HEK293T (cell line): ENCODE measurements at regions not wholly inside any gene's neighbourhood (a gene's known extent, or its start where the extent isn't known, plus 50 kb on each side); places are given as distances from the start of the nearest gene placed in this dataset.

ENCODE experiments used
- CTCF ChIA-PET: fragments of 350-600 bp; formaldehyde crosslinking; extraction: SDS; loops from one replicate; lab custom pipeline; 2021; ENCODE audit warnings: antibody characterized with exemption, inconsistent platforms; lab: Yijun Ruan, JAX
- POLR2A ChIA-PET: fragments of 350-600 bp; formaldehyde crosslinking; extraction: SDS; loops from one replicate; lab custom pipeline; 2020; ENCODE audit warnings: antibody characterized with exemption, inconsistent platforms; lab: Yijun Ruan, JAX
- DNase-seq: peaks from one replicate; pipeline ENCODE4 v3.0.0; 2012; ENCODE audit warnings: mixed read lengths; ENCODE audit errors: extremely low spot score
- ARNT ChIP-seq: fragments of 450-650 bp; IDR thresholded peaks from 2 replicates; pipeline ENCODE4 v1.6.1; 2017; ENCODE audit warnings: mild to moderate bottlenecking
- BHLHE40 ChIP-seq: fragments of 450-650 bp; IDR thresholded peaks from 2 replicates; pipeline ENCODE4 v1.6.1; 2016; ENCODE audit warnings: mild to moderate bottlenecking, moderate library complexity, borderline replicate concordance
- CTBP1 ChIP-seq: fragments of 450-650 bp; IDR thresholded peaks from 2 replicates; pipeline ENCODE4 v1.6.1; 2016; ENCODE audit warnings: borderline replicate concordance
- ELF4 ChIP-seq: fragments of 450-650 bp; IDR thresholded peaks from 2 replicates; pipeline ENCODE4 v1.6.1; 2017; ENCODE audit warnings: antibody characterized with exemption
- FOXA1 ChIP-seq: fragments of 450-650 bp; IDR thresholded peaks from 2 replicates; pipeline ENCODE4 v1.6.1; 2016; ENCODE audit warnings: mild to moderate bottlenecking
- FOXK2 ChIP-seq: fragments of 450-650 bp; IDR thresholded peaks from 2 replicates; pipeline ENCODE4 v1.6.1; 2016; ENCODE audit warnings: mild to moderate bottlenecking
- FOXM1 ChIP-seq: fragments of 450-650 bp; IDR thresholded peaks from 2 replicates; pipeline ENCODE4 v1.6.1; 2017; ENCODE audit warnings: mild to moderate bottlenecking, borderline replicate concordance
- HDGF ChIP-seq: fragments of 450-650 bp; IDR thresholded peaks from 2 replicates; pipeline ENCODE4 v1.6.1; 2017; ENCODE audit warnings: antibody characterized with exemption, borderline replicate concordance
- L3MBTL2 ChIP-seq: fragments of 450-650 bp; conservative IDR thresholded peaks from 2 replicates; pipeline ENCODE4 v1.6.1; 2016; ENCODE audit warnings: mild to moderate bottlenecking
- LEF1 ChIP-seq: fragments of 450-650 bp; IDR thresholded peaks from 2 replicates; pipeline ENCODE4 v1.6.1; 2017; ENCODE audit warnings: mild to moderate bottlenecking, borderline replicate concordance
- NFRKB ChIP-seq: fragments of 450-650 bp; IDR thresholded peaks from 2 replicates; pipeline ENCODE4 v1.6.1; 2016; ENCODE audit warnings: mild to moderate bottlenecking, moderate library complexity
- PKNOX1 ChIP-seq: fragments of 450-650 bp; IDR thresholded peaks from 2 replicates; pipeline ENCODE4 v1.6.1; 2016
- SP1 ChIP-seq: fragments of 450-650 bp; IDR thresholded peaks from 2 replicates; pipeline ENCODE4 v1.6.1; 2017
- SUZ12 ChIP-seq: fragments of 450-650 bp; IDR thresholded peaks from 2 replicates; pipeline ENCODE4 v1.6.1; 2016; ENCODE audit warnings: mild to moderate bottlenecking
- TARDBP ChIP-seq: fragments of 450-650 bp; IDR thresholded peaks from 2 replicates; pipeline ENCODE4 v1.6.1; 2016
- ZNF384 ChIP-seq: fragments of 450-650 bp; IDR thresholded peaks from 2 replicates; pipeline ENCODE4 v1.6.1; 2016

- no peak for DNase-seq
- ChIA-PET CTCF (no interaction called here), POLR2A (no interaction called here)
- TF ChIP-seq NFRKB (no peak), HDGF (no peak), LEF1 (no peak), ELF4 (no peak)
Measured at GRCh38 chr6:48833916-48834315, 629.1 kb downstream of the MMUT start.

- ChIA-PET POLR2A (interaction anchor here (0.6 to 1.0 kb wide), 2 partner anchors 43 to 725 kb away, joined by 3 read pairs; no protein-coding TSS in a partner anchor), CTCF (no interaction called here)
- TF ChIP-seq SUZ12 = no peak
- no peak for TF ChIP-seq FOXK2
- TF ChIP-seq LEF1 = no peak
- TF ChIP-seq FOXM1 = no peak
- DNase-seq = peak; percentile 6
Measured at GRCh38 chr6:48826901-48827701, 636.0 kb downstream of the MMUT start.

GRCh38 chr6:48826152-48826515 lies 636.9 kb downstream of the MMUT start:
- ChIA-PET POLR2A (interaction anchor here (1.0 kb wide), 1 partner anchor 726 kb away, joined by 3 read pairs; no protein-coding TSS in a partner anchor), CTCF (no interaction called here)
- no peak for DNase-seq
- no peak for TF ChIP-seq CTBP1
- no peak for TF ChIP-seq LEF1
- no peak for TF ChIP-seq HDGF
- no peak for TF ChIP-seq ELF4
- TF ChIP-seq L3MBTL2 = no peak
- TF ChIP-seq ARNT = no peak
- TF ChIP-seq SUZ12 = no peak
- TF ChIP-seq SP1 = no peak
- no peak for TF ChIP-seq NFRKB
- TF ChIP-seq TARDBP = no peak

GRCh38 chr6:48825501-48826151 lies 637.4 kb downstream of the MMUT start:
- no peak for DNase-seq
- ChIA-PET CTCF (no interaction called here), POLR2A (no interaction called here)
- TF ChIP-seq ELF4 = no peak
- no peak for TF ChIP-seq FOXA1
- no peak for TF ChIP-seq L3MBTL2
- no peak for TF ChIP-seq SUZ12
- TF ChIP-seq PKNOX1 = no peak
- no peak for TF ChIP-seq ARNT
- no peak for TF ChIP-seq FOXM1
- TF ChIP-seq NFRKB = no peak
- no peak for TF ChIP-seq SP1
- no peak for TF ChIP-seq CTBP1

GRCh38 chr6:48818052-48818412 lies 645.0 kb downstream of the MMUT start:
- CTCF ChIA-PET = interaction anchor here (0.7 kb wide), 1 partner anchor 24 kb away, joined by 4 read pairs; no protein-coding TSS in a partner anchor
- no peak for DNase-seq

GRCh38 chr6:48817333-48818051 lies 645.6 kb downstream of the MMUT start:
- DNase-seq = no peak
- TF ChIP-seq ZNF384 (no peak), HDGF (no peak), ELF4 (no peak), SP1 (no peak), SUZ12 (no peak), ARNT (no peak)
- CTCF ChIA-PET = no interaction called here
- POLR2A ChIA-PET = no interaction called here

More at GRCh38 chr6:48818052-48818412, 645.0 kb downstream of the MMUT start:
- POLR2A ChIA-PET = no interaction called here
- no peak for TF ChIP-seq L3MBTL2
- TF ChIP-seq ARNT = no peak
- TF ChIP-seq FOXM1 = no peak
- no peak for TF ChIP-seq FOXK2
- TF ChIP-seq ELF4 = no peak
- no peak for TF ChIP-seq NFRKB
- no peak for TF ChIP-seq BHLHE40
- TF ChIP-seq PKNOX1 = no peak
- TF ChIP-seq SUZ12 = no peak
- no peak for TF ChIP-seq FOXA1
- TF ChIP-seq ZNF384 = no peak
- TF ChIP-seq SP1 = no peak
- no peak for TF ChIP-seq TARDBP
- TF ChIP-seq LEF1 = no peak
- no peak for TF ChIP-seq CTBP1
- no peak for TF ChIP-seq HDGF

GRCh38 chr6:48814957-48815356 lies 648.1 kb downstream of the MMUT start:
- ChIA-PET POLR2A (no interaction called here), CTCF (no interaction called here)

More at GRCh38 chr6:48814957-48815356, 648.1 kb downstream of the MMUT start:
- DNase-seq = no peak
- TF ChIP-seq CTBP1 = no peak
- TF ChIP-seq FOXM1 = no peak
- TF ChIP-seq LEF1 = no peak
- no peak for TF ChIP-seq BHLHE40
- TF ChIP-seq SUZ12 = no peak
- TF ChIP-seq ZNF384 = no peak
- TF ChIP-seq TARDBP = no peak
- TF ChIP-seq ELF4 = no peak
- TF ChIP-seq ARNT = no peak
- no peak for TF ChIP-seq L3MBTL2
- TF ChIP-seq HDGF = no peak
- TF ChIP-seq SP1 = no peak
- TF ChIP-seq FOXA1 = no peak
- TF ChIP-seq PKNOX1 = no peak
- TF ChIP-seq FOXK2 = no peak
- TF ChIP-seq NFRKB = no peak
